ENCODE measurements at regions not wholly inside any gene's neighbourhood (a gene's known extent, or its start where the extent isn't known, plus 50 kb on each side); places are given as distances from the start of the nearest gene placed in this dataset.
A peak's percentile ranks its signal among the peaks of the same experiment; 100 is the strongest.

- TF ChIP-seq ZNF668 (CRISPR knock-in tag; IDR thresholded peaks at IDR 0.05), result no peak
- TF ChIP-seq ZNF316 (IDR thresholded peaks at IDR 0.05), result no peak
- peak in 1 of 2 experiments; percentile 68; a peak in 2 of 4 replicates for TF ChIP-seq RCOR1 (IDR thresholded peaks at IDR 0.05; ENCODE audit: borderline replicate concordance in 1 of 2, low read depth in 2 of 2, low read length in 2 of 2)
- TF ChIP-seq MCM3 (IDR thresholded peaks at IDR 0.05), result no peak
- TF ChIP-seq, protein P1, sequence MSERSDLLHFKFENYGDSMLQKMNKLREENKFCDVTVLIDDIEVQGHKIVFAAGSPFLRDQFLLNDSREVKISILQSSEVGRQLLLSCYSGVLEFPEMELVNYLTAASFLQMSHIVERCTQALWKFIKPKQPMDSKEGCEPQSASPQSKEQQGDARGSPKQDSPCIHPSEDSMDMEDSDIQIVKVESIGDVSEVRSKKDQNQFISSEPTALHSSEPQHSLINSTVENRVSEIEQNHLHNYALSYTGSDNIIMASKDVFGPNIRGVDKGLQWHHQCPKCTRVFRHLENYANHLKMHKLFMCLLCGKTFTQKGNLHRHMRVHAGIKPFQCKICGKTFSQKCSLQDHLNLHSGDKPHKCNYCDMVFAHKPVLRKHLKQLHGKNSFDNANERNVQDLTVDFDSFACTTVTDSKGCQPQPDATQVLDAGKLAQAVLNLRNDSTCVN (CRISPR knock-in tag; IDR thresholded peaks at IDR 0.05), result no peak
- TF ChIP-seq CREBBP (IDR thresholded peaks at IDR 0.05; ENCODE audit: low read depth, low read length), result no peak
- no peak for TF ChIP-seq RAD51 (IDR thresholded peaks at IDR 0.05; ENCODE audit: borderline replicate concordance, low read depth)
- no peak for TF ChIP-seq ZNF609 (CRISPR knock-in tag; IDR thresholded peaks at IDR 0.05; ENCODE audit: borderline replicate concordance)
- peak; percentile 30; the same call in 1 of the 2 replicates for TF ChIP-seq TCF3 (CRISPR knock-in tag; IDR thresholded peaks at IDR 0.05)
- no peak for TF ChIP-seq STAT6 (CRISPR knock-in tag; IDR thresholded peaks at IDR 0.05)
- no peak for TF ChIP-seq ETV5 (CRISPR knock-in tag; IDR thresholded peaks at IDR 0.05; ENCODE audit: low read depth)
- TF ChIP-seq, protein P2, sequence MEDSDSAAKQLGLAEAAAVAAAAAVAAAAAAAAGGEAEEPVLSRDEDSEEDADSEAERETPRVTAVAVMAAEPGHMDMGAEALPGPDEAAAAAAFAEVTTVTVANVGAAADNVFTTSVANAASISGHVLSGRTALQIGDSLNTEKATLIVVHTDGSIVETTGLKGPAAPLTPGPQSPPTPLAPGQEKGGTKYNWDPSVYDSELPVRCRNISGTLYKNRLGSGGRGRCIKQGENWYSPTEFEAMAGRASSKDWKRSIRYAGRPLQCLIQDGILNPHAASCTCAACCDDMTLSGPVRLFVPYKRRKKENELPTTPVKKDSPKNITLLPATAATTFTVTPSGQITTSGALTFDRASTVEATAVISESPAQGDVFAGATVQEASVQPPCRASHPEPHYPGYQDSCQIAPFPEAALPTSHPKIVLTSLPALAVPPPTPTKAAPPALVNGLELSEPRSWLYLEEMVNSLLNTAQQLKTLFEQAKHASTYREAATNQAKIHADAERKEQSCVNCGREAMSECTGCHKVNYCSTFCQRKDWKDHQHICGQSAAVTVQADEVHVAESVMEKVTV (CRISPR knock-in tag; IDR thresholded peaks at IDR 0.05), result peak; percentile 83
- TF ChIP-seq MYC (IDR thresholded peaks at IDR 0.05; ENCODE audit: low read depth, low read length), result peak; percentile 46
- no peak for TF ChIP-seq MYC (CRISPR knock-in tag; IDR thresholded peaks at IDR 0.05; ENCODE audit: borderline replicate concordance, low read depth)
- no peak for TF ChIP-seq BCOR (IDR thresholded peaks at IDR 0.05)
- no peak for TF ChIP-seq ELF4 (CRISPR knock-in tag; IDR thresholded peaks at IDR 0.05)
- no peak for TF ChIP-seq HDAC2 (IDR thresholded peaks at IDR 0.05)
- TF ChIP-seq MAX (CRISPR knock-in tag; IDR thresholded peaks at IDR 0.05), result peak; percentile 65; the same call in 1 of the 2 replicates
Observed at GRCh38 chr6:43856005-43856765, 86.2 kb downstream of the VEGFA start (continued).

All from K562 (cell line).